H7 (cell line): ENCODE measurements at regions not wholly inside any gene's neighbourhood (a gene's known extent, or its start where the extent isn't known, plus 50 kb on each side); places are given as distances from the start of the nearest gene placed in this dataset.

Experiments
- DNase-seq: peaks from one replicate; pipeline ENCODE4 v3.0.0; 2012
- H3K27me3 ChIP-seq: 2 replicates; pipeline ENCODE4 v1.6.0; 2011; ENCODE audit warnings: mild to moderate bottlenecking, low read length; ENCODE audit not compliant: control insufficient read depth, insufficient read depth
- H3K36me3 ChIP-seq: replicated peaks from 2 replicates; pipeline ENCODE4 v1.5.1; 2011; ENCODE audit warnings: low read length; ENCODE audit not compliant: control insufficient read depth, insufficient read depth
- H3K4me3 ChIP-seq: 2 replicates; pipeline ENCODE4 v1.5.1; 2011; ENCODE audit warnings: low read depth, mild to moderate bottlenecking, control low read depth, low read length, moderate library complexity; ENCODE audit not compliant: insufficient read depth

DNA sequence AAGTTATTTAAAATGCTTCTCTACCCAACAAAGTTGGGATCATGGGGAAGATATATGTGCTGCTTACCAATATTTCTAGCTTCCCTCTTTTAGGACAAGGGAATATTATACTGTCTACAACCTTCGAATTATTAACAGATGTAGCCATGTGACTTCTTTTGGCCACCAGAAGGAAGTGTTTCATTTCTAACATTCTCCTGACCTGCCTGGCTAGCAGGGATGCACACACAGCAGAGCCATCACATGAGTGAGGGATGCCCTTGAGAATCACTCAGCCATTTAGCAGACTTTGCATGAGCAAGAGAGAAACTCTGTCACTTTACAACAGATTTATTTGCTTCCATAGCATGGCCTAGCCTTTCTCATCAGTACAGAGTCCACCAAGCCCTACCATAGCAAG lies 230.7 kb upstream of the MARCKS start:
- Histone ChIP-seq H3K36me3 (no peaks in the 10 kb centered on the region), H3K4me3 (no peak overlapping the region), H3K27me3 (no peaks in the 10 kb centered on the region; the same call in 1 of the 2 replicates)

DNA sequence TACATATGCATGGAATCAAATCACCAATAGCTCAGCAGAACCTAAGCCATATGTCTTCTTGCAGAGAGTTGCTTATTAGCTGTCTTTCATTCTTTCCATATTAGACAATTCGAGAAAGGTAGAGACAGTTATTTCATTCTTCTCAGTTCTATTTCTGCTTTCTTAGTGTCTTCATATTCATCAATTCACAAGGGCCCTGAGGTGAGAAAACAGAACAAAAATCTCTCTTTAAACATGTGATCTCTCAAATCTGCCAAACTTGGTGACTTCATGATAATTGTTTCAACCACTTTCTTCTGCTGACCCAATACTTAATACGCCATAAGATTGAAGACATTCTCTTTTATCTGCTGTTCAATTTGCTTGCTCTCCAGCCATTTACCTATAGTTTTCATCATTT lies 229.7 kb upstream of the MARCKS start:
- Histone ChIP-seq H3K4me3 (no peak overlapping the region), H3K27me3 (no peaks in the 10 kb centered on the region; the same call in 1 of the 2 replicates), H3K36me3 (no peaks in the 10 kb centered on the region)
- DNase-seq, result no peak

More for the DNA sequence above, 230.7 kb upstream of the MARCKS start:
- no peak for DNase-seq

DNA sequence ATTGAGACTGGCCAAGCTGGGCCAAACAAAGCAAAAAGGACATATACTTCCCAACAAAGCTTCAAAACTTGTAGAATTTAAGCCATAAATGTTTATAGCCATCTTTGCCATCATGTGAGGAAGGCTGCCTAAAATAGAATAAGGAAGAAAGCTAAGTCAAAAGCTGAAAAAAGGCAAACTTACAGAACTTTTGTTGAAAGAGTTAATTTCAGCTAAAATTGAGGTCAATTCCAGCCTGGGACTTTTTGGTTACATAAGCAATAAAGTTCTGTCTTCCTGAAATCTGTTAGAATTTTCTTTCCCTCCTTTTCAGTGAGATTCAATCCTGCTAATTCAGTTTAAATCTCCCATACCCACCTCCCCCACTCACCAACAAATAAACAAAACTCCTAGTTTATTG lies 227.9 kb upstream of the MARCKS start:
- Histone ChIP-seq H3K36me3 (no peaks in the 10 kb centered on the region), H3K4me3 (no peak overlapping the region), H3K27me3 (no peaks in the 10 kb centered on the region; the same call in 1 of the 2 replicates)
- no peak for DNase-seq

DNA sequence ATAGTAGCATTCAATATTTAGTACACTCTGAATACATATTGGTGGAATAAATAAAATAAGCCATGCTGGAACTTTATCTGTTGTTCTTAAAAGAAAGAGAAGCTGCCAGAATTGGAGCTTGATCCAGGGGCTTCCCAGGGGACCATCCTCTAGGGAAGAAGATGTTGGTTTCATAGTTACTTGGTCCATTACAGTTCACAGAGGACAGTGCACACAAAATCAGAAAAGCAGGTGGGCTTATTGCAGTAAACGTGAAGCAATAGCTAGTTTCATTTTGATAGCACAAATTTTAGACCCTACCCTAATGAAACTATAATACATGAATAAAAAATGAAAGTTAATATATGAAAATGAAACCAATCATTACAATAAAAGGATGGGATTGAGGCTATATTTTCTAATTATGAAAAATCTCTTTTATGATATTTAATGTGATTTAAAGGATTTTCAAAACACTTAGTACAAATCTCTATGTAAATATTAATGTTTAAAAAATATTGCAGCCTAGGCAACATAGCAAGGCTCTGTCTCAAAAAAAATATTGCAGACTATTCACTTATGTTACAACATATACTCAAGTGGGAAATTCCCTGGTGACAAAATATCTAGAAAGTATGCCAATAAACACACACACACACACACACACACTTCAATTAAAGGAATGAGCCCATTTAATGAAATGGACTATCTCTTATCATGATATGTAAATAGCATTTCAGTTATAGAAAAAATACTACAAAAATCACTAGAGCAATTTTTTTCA lies 227.0 kb upstream of the MARCKS start:
- Histone ChIP-seq H3K36me3 (no peaks in the 10 kb centered on the region), H3K27me3 (no peaks in the 10 kb centered on the region; the same call in 1 of the 2 replicates), H3K4me3 (no peak overlapping the region)
- DNase-seq, result no peak

DNA sequence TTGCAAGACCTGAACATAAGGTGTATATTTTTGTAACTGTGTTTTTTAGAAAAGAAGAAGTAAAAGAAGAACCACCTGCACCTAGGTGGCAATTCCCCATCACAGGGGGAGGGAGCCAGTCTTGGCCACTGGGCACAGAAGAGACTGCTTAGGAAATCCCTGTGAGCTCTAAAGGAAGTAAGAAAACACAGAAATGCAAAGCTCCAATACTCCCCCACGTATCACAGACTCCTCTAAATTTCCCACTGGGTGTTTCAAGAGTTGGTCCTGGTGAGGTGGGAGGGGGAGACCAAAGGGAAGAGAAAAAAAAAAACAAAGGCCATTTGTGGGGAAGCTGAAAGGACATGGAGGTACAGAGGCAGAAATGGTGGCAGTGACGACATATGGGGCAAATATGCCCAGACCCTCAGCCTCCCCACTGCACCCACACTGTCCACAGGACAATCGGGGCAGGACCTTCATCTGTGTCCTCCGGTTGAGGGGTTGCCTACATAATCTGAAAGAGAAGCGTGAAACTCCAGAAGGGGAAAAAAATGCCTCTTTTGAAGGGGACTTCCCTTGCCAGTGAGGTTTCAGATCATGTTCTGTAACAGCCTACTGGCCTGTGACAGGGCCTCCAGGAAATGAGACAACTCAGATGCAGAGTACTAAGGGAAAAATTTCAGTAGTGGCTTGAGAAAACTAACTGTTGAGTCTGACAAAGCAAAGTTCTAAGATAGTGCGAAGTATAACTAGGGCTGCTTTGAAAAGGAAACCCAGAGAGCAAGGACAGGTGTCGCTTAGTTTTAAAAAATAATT lies 226.2 kb upstream of the MARCKS start:
- Histone ChIP-seq H3K27me3 (no peaks in the 10 kb centered on the region; the same call in 1 of the 2 replicates), H3K4me3 (no peak overlapping the region), H3K36me3 (no peaks in the 10 kb centered on the region)
- no peak for DNase-seq

DNA sequence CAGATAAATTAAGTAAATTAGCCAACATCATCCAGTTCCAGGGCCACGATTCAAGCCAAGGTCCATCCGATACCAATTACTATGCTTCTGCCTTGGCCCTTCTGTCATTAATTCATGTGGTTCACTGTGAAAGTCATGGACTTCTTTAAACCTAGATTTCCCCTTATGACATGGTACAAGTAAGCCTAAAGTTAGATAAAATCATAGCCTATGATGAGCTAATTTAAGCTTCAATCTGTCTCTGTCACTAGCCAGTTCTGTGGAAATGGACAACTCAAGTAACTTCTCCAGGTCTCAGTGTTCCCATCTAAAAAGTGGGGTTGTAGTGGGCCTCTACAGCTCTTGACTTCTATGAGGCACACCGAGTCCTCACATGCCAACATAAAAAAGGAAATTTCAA lies 225.5 kb upstream of the MARCKS start:
- no peaks in the 10 kb centered on the region; the same call in 1 of the 2 replicates for H3K27me3 ChIP-seq
- no peaks in the 10 kb centered on the region for H3K36me3 ChIP-seq
- no peak for DNase-seq
- H3K4me3 ChIP-seq, result no peak overlapping the region

DNA sequence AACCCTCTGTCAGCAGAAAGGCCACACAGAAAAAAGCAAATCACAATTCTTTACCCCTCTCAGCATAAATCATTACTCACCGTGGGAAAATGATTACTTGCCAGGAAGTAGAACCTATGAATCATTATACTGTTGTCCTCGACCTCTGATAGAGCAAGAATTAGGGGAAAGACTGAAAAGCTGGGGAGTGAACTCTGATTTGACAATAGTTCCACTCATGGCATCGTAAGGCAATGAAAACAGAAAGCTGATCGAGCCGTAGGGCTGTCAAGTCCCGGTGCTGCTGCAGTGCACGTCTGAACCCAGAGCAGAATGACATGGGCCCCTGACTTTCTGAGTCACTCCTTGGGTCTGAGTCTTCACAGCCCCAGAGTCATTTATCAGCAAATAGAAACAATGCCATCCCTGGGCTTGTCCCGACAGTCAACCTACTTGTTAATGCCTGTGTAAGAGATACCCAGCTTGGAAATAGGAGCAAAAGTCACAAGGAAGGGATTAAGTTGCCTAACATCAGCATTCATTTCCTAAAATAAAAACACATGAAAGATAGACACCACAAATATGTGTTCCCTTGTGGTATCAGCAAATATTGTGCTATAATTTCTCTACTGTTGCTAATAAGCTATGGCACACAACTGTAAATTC lies 224.8 kb upstream of the MARCKS start:
- no peak overlapping the region for H3K4me3 ChIP-seq
- H3K27me3 ChIP-seq, result no peaks in the 10 kb centered on the region; the same call in 1 of the 2 replicates
- H3K36me3 ChIP-seq, result no peaks in the 10 kb centered on the region
- DNase-seq, result no peak

DNA sequence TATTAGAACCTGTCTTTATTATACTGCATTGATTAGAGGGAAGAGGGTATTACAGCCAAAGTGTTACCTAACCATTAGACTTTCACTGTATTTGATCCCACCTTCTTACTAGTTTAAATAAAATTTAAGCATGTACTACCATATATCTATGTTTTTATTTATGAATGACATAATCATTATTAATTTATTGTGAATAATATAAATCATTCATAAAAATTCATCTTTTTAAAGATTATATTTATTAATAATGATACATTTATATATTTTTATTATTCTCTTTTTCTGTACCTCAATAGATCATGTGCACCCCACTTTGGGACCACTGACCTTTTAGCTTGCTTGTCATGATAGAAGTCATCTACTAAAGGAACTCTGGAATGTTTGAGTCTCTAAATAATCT lies 223.5 kb upstream of the MARCKS start:
- Histone ChIP-seq H3K27me3 (no peaks in the 10 kb centered on the region), H3K4me3 (no peak overlapping the region), H3K36me3 (no peaks in the 10 kb centered on the region)
- no peak for DNase-seq

DNA sequence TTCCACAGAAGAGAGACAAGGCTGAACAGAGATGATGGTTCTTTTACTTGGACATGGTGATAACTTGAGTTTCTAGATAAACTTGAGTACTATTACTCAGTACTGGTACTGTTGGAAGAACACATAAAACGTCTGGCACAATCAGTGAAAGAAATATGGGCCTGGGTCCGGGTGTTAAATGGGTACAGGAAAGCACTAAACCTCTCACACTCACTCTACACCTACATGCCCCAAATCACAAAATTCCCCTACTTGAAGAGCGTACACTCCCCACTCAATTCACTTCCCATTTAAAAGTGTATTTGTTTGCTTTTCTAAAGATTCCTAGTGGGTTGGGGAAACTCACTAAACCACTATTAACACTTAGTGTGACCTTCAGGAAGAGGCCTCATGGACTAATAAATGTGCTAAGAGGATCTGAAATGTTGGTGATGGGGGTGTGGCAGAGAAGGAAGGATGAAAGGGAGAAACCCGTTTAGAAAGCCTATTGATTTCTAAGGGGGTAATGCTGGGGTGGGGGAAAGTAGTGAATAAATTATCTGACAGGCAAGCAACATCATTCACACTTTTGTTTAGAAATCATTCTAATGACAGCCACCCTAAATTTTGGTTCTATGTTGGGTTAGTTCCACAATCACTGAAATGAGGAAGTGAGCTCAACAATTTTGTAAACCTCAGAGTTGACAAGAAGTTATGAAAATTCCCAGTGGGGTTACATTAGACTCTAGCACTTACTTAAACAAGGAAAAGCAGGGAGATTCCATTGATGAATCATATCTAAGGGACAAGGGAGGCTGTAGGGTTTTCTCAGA lies 222.6 kb upstream of the MARCKS start:
- Histone ChIP-seq H3K27me3 (no peaks in the 10 kb centered on the region), H3K36me3 (no peaks in the 10 kb centered on the region), H3K4me3 (no peak overlapping the region)
- no peak for DNase-seq

DNA sequence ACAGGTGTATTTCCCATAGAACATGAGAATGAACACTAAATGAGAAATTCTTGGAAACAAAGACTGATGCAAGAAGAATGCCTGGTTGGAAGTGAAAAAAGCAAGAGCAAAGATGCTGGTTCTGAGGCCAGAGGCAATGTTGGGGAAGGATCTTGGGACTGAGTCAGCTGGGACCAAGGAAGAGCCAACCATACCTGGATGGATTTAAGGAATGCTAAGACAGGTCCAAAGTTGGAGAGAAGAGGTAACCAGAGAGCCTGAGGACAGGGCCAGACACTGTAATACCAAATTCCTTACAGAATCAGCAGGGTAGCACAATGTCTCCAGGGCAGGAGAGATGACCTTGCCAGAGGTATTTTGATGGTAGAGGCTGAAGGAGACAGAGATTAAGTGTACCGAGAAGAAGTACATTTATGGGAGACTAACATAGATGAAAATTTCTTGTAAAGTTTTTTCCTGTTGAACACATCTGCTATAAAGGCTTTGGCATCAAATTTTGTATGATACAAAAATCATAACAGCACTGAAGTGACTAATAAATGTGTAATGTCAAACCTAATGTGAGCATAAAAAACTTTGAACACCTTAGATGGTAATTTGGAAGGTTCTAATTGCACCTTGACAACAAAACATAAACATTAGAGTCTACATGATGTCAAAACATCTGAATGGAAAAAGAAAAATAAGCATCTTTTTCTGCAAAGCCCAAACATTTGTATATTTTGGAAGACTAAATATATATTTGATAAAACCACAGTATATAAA lies 221.7 kb upstream of the MARCKS start:
- Histone ChIP-seq H3K27me3 (no peaks in the 10 kb centered on the region), H3K4me3 (no peak overlapping the region), H3K36me3 (no peaks in the 10 kb centered on the region)
- no peak for DNase-seq

DNA sequence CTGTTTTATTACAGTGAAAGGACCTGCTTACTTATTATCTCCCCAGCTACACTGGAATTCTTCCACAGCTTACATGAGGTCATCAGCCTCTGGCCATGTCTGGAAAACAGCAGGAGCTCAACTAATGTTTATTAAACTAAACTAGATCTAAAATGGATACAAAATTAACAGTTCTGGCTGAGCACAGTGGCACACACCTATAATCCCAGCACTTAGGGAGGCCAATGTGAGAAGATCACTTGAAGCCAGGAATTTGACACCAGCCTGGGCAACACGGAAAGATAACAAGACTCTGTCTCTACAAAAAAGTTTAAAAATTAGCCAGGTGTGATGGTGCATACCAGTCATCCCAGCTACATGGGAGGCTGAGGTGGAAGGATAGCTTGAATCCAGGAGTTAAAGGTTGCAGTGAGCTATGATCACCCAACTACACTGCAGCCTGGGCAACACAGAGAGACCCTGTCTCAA lies 220.8 kb upstream of the MARCKS start:
- DNase-seq, result no peak
- Histone ChIP-seq H3K4me3 (no peak overlapping the region), H3K36me3 (no peaks in the 10 kb centered on the region), H3K27me3 (no peaks in the 10 kb centered on the region)

DNA sequence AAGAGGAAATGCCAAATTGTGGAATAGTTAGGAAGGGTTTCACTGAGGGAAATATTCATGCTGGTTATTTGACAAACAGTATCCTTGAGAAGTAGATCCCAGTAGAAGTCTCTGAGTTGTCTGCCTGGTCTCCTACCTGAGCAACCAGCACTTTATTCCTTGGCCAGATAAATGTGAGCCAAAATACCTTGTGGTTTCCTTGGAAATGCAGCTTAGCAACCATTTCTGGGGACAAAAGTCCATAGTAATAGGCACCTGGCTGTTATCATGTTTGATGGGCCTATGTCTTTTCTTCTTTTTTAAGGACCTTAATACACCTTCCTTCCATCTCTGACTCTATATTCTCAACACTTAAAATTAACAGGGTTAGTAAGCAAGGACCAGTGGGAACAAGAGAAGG lies 217.1 kb upstream of the MARCKS start:
- Histone ChIP-seq H3K36me3 (no peaks in the 10 kb centered on the region), H3K27me3 (no peaks in the 10 kb centered on the region), H3K4me3 (no peak overlapping the region)
- DNase-seq, result no peak

DNA sequence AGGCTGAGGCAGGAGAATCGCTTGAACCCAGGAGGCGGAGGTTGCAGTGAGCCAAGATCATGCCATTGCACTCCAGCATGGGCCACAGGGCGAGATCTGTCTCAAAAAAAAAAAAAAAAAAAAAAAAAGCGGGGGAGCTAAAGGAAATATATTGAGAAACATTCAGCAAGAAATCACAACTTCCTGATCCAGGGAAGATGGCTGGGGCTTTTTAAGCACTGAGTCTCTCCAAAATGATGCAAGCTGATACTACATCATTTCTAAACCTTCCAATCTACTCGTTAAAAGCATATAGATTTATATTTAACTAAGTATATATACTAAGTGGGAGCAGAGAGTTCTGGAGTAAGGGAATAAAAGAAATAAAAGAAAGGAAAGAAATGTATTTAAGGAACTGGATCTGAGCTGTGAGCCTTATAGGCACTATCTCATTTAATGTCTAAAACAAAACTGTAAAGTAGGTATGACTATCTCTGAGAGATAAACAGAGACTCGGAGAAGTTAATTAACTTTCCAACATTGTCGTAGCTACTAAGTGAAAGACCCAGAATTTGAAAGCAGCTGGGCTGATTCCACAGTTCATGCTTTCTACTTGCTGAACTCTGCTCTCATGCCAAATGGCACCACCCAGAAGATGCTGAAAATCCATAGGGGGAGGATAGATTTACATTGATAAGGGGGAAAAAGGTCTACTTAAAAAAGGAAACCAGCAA lies 215.0 kb upstream of the MARCKS start:
- no peak overlapping the region for H3K4me3 ChIP-seq
- no peaks in the 10 kb centered on the region for H3K27me3 ChIP-seq
- H3K36me3 ChIP-seq, result no peaks in the 10 kb centered on the region
- no peak for DNase-seq
